Testis (tissue), 2 donors: ENCODE measurements at regions not wholly inside any gene's neighbourhood (a gene's known extent, or its start where the extent isn't known, plus 50 kb on each side); places are given as distances from the start of the nearest gene placed in this dataset.
"Not testable (repeated sequence)": the region's sequence is repeated elsewhere in the genome, so short reads cannot be mapped to it uniquely, and the experiment has no call there.

Source experiments
- DNase-seq: peaks from one replicate; pipeline ENCODE4 v3.0.0-alpha.2; 2019
- H3K27ac ChIP-seq, 2 donors: fragments of 200-600 bp; sonication (generic); one replicate each; pipeline ENCODE4 v1.5.1; 2019
- H3K27me3 ChIP-seq: fragments of 200-600 bp; sonication (generic); one replicate; pipeline ENCODE4 v1.5.1; 2019
- H3K36me3 ChIP-seq: fragments of 200-600 bp; sonication (generic); one replicate; pipeline ENCODE4 v1.5.1; 2017; ENCODE audit warnings: low read depth; ENCODE audit errors: missing control alignments
- H3K4me1 ChIP-seq: fragments of 200-600 bp; sonication (generic); one replicate; pipeline ENCODE4 v1.5.1; 2019
- H3K4me3 ChIP-seq, 2 donors: fragments of 200-600 bp; sonication (generic); one replicate each; pipeline ENCODE4 v1.5.1; 2017 to 2019
- H3K9me3 ChIP-seq: fragments of 200-600 bp; sonication (generic); one replicate; pipeline ENCODE4 v1.5.1; 2017
- POLR2A ChIP-seq: fragments of 450-650 bp; IDR thresholded peaks from one replicate; pipeline ENCODE4 v1.6.1; 2017; ENCODE audit warnings: antibody characterized with exemption, mild to moderate bottlenecking, moderate library complexity
- WGBS, 2 donors: methylation state at CpG; one replicate each; pipeline ENCODE4 v1.1.5; 2018; 5-methylcytosine and 5-hydroxymethylcytosine counted together
- intact Hi-C: fragments of 100-400 bp; cut with DNase I; formaldehyde crosslinking; loops from one replicate; pipeline ENCODE4 v1.15.1; 2023; ENCODE audit warnings: low total_unique reads
- TF ChIP-seq, protein P1 (sequence below), 3 experiments: fragments of 450-650 bp in 2 of 3; fragments of 200-600 bp in 1 of 3; sonication (generic) in 1 of 3; IDR thresholded peaks; one replicate each; pipeline ENCODE4 v1.5.1; 2016 to 2019; ENCODE audit warnings: antibody characterized with exemption in 3 of 3, mild to moderate bottlenecking in 2 of 3, moderate library complexity in 1 of 3

DNA sequence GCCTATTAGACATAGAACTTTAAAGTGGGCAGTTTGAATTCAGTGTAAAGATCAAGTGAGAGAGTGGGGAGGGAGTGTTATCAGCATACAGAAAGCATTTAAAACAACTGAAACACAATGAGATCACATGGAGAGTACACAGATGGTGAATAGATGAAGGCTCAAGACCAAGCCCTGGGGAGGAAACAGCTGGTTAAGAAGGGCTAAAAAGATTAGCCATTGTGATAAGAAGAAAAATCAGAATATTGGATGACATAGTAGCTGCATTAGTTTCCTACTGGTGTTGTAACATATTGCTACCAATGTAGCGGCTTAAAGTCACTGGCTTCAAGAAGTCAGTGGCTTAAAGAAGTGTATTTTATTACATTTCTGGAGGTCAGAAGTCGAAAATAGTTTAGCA is 443.4 kb upstream of the RGS18 start:
- Histone ChIP-seq H3K9me3 (no peaks in the 10 kb centered on the region), H3K4me3 (no peak overlapping the region), H3K27ac (no peak overlapping the region), H3K36me3 (no peaks in the 10 kb centered on the region), H3K27me3 (no peaks in the 10 kb centered on the region), H3K4me1 (no peaks in the 10 kb centered on the region)
- intact Hi-C loops: no loop called here
- no peak for TF ChIP-seq POLR2A
- TF ChIP-seq, protein P1, sequence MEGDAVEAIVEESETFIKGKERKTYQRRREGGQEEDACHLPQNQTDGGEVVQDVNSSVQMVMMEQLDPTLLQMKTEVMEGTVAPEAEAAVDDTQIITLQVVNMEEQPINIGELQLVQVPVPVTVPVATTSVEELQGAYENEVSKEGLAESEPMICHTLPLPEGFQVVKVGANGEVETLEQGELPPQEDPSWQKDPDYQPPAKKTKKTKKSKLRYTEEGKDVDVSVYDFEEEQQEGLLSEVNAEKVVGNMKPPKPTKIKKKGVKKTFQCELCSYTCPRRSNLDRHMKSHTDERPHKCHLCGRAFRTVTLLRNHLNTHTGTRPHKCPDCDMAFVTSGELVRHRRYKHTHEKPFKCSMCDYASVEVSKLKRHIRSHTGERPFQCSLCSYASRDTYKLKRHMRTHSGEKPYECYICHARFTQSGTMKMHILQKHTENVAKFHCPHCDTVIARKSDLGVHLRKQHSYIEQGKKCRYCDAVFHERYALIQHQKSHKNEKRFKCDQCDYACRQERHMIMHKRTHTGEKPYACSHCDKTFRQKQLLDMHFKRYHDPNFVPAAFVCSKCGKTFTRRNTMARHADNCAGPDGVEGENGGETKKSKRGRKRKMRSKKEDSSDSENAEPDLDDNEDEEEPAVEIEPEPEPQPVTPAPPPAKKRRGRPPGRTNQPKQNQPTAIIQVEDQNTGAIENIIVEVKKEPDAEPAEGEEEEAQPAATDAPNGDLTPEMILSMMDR (IDR thresholded peaks at IDR 0.05): no peak
- WGBS, 2 donors: 78 to 91% methylated on average over 2 of the region's 2 CpGs
- no peak for DNase-seq

DNA sequence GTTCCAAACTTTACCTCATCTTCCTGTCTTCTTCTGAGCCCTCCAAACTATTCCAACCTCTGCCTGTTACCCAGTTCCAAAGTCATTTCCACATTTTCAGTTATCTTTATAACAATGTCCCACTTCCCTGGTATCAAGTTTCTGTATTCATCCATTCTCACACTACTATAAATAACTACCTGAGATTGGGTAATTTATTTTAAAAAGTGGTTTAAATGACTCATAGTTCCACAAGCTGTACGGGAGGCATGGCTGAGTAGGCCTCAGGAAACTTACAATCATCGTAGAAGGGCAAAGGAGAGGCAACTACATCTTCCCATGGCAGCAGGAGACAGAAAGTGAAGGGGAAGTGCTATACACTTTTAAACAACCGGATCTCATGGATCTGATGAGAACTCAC is 428.5 kb upstream of the RGS18 start:
- intact Hi-C loops: no loop called here
- DNase-seq: no peak
- Histone ChIP-seq H3K27ac (no peak overlapping the region), H3K27me3 (no peaks in the 10 kb centered on the region), H3K9me3 (no peaks in the 10 kb centered on the region), H3K36me3 (no peaks in the 10 kb centered on the region), H3K4me1 (no peaks in the 10 kb centered on the region), H3K4me3 (no peak overlapping the region)
- WGBS, 2 donors: 92 to 95% methylated on average over 3 of the region's 3 CpGs
- TF ChIP-seq, protein P1 (IDR thresholded peaks at IDR 0.05): no peak
- TF ChIP-seq POLR2A: no peak

DNA sequence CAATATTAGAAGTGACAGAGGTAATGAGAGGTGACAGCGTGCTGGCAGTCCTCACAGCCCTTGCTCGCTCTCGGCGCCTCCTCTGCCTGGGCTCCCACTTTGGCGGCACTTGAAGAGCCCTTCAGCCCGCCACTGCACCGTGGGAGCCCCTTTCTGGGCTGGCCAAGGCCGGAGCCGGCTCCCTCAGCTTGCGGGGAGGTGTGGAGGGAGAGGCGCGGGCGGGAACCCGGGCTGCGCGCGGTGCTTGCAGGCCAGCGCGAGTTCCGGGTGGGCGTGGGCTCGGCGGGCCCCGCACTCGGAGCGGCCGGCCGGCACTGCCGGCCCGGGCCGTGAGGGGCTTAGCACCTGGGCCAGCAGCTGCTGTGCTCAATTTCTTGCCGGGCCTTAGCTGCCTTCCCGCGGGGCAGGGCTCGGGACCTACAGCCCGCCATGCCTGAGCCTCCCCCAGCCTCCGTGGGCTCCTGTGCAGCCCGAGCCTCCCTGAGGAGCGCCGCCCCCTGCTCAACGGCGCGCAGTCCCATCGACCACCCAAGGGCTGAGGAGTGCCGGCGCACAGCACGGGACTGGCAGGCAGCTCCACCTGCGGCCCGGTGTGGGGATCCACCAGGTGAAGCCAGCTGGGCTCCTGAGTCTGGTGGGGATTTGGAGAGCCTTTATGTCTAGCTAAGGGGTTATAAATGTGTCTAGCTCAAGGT is 426.5 kb upstream of the RGS18 start:
- intact Hi-C loops, H3K36me3 ChIP-seq, H3K27ac ChIP-seq, H3K9me3 ChIP-seq, H3K27me3 ChIP-seq, H3K4me1 ChIP-seq: not testable (repeated sequence)
- DNase-seq: peak; percentile 25
- WGBS, 2 donors: 64 to 81% methylated on average over 18 to 32 of the region's 49 CpGs
- peak overlapping the region; percentile 24 to 49 for H3K4me3 ChIP-seq

DNA sequence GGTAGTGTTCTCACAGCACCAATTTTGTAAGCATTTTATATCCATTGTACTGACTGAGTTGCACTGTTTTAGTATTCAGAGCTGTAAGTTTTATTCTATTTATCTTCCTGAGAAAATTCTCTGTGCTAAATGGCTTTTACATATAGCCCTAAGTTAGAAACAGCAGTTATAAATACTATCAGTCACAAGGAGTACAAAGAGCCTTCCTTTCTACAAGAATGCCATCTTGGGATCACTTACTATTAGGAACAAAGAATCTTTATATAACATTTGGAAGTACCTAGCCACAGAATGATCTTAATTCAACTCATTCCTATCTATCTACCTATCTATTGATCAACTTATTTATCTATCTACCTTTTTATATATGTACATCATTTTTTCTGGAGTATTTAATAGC is 423.9 kb upstream of the RGS18 start:
- TF ChIP-seq, protein P1 (IDR thresholded peaks at IDR 0.05): no peak
- TF ChIP-seq POLR2A: no peak
- Histone ChIP-seq H3K27me3 (no peaks in the 10 kb centered on the region), H3K4me1 (no peaks in the 10 kb centered on the region), H3K9me3 (no peaks in the 10 kb centered on the region), H3K36me3 (no peaks in the 10 kb centered on the region), H3K27ac (no peak overlapping the region), H3K4me3 (no peak overlapping the region)
- no peak for DNase-seq
- intact Hi-C loops: no loop called here

DNA sequence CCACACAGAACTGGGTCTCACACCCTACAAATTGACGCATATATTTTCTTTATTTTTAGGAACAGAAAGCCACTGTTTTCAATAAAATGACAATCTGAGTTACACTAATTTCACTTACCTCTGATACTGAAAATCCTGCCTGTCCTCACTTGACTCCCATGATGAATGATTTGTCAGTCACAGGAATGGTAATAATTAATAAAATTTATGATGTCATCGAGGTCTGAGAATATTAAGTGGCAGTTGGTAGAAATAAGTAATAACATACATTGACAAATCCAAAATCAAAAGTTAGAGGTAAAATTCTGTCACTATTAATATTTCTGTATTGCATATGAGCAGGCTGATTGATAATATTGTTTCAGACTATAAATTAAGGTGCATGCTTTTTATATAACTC is 418.7 kb upstream of the RGS18 start:
- H3K4me3 ChIP-seq: no peak overlapping the region
- no peaks in the 10 kb centered on the region for H3K36me3 ChIP-seq
- WGBS, 2 donors: 85 to 87% methylated on average over 2 of the region's 2 CpGs
- H3K27ac ChIP-seq: no peak overlapping the region
- TF ChIP-seq, protein P1 (IDR thresholded peaks at IDR 0.05): no peak
- no peak for TF ChIP-seq POLR2A
- DNase-seq: no peak
- no peaks in the 10 kb centered on the region for H3K9me3 ChIP-seq
- H3K27me3 ChIP-seq: no peaks in the 10 kb centered on the region
- H3K4me1 ChIP-seq: no peaks in the 10 kb centered on the region
- intact Hi-C loops: no loop called here
